GM19468 (cell line): ENCODE measurements at regions not wholly inside any gene's neighbourhood (a gene's known extent, or its start where the extent isn't known, plus 50 kb on each side); places are given as distances from the start of the nearest gene placed in this dataset.
"Not testable (repeated sequence)": the region's sequence is repeated elsewhere in the genome, so short reads cannot be mapped to it uniquely, and the experiment has no call there.

Experiments used
- ATAC-seq: cut with Tn5 transposase; IDR thresholded peaks from one replicate; pipeline ENCODE4 v1.9.1; 2021; ENCODE audit warnings: mild to moderate bottlenecking, moderate library complexity, moderate number of reproducible peaks; ENCODE audit not compliant: unreplicated experiment; ENCODE audit errors: extremely low read depth

DNA sequence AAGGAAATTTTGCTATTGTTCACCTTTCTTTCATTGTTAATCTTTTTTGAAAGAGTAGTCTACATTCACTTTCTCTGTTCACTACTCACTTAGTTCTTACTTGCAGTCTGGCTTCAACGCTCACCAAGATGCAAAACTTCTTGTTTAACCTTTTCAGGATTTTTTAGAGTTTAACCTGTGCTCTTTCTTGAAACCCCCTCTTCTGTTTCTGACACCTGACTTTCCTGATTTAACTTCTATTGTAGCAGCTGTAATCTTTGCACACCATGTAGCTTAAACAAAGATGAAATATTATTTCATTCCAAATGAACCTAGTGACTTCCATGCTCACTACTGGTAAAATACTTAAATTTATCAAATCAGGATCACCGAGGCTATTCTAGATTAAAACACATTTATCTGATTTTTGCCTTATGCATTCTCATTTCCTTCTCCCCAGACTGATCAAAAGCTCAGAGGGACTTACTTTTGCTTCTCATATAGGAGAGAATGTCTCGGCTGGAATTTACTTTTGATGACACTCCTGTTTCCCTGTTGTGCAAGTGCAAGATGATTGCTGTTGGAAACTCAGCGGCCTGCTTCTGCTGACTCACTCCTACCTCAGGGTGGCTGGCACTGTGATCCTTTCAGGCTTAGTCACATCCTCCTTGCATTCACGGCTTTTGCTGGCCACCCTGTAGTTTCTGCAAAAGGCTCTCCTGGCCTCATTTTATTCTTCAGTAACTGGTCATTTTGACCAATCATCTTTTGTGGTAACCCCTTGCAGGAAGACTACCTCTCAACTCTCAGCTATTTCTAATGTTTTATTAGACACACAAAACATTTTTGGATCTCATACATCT lies 109.3 kb upstream of the IFNE start:
- no peak for ATAC-seq

DNA sequence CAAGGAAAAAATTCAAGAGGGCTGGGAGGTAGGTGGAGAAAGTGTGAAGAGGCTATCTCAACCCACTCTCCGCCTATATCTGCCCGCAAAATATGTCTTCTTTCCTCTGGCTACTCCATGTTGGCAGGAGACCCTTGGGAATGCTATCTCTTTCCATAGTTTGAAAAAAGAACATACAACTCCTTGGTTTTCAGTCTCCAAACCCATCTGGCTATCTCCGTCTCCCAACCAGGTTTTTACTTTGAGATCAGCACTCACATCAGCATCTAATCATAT lies 109.9 kb upstream of the IFNE start:
- no peak for ATAC-seq

GRCh38 chr9:21597284-21597683 lies 115.2 kb upstream of the IFNE start:
- ATAC-seq, result no peak

DNA sequence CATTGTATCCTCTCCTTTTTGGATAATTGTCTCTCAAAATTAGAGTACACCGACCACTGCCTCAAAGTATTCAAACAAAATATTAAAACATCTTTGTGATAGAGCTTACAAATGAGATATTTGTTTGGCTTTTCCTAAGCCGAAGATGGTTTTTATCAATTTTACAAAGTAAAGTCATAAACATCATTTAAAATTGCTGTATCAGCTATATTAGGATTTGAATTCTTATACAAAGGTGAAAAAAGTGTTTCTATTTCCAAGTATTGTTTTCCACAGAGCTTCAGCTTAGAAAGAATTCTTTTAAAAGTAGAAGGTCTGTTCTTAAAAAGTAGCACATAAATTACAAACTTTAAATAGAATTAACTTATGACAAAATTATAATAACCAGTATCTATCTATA lies 116.6 kb upstream of the IFNE start:
- no peak for ATAC-seq

- no peak for ATAC-seq
Observed at GRCh38 chr9:21605489-21605931, 123.4 kb upstream of the IFNE start.

DNA sequence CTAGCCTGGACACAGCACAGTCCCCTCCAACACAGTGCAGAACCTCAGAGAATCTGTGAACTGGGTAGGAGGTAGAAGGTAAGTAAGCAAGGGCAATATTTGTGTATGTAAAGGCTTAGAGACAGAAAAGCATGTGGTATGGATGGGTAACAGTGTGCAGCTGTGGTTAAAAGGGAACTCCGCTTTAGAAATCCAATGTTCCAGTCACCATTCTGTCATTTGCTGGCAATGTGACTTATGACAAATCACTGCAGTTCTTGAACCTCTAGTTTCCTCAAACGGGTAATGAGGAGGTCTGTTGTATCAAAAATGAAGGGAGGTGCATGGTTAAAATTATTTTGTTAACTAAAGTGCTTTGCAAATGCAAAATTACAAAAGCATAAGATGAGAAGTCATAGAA lies 125.5 kb upstream of the IFNE start:
- no peak for ATAC-seq

DNA sequence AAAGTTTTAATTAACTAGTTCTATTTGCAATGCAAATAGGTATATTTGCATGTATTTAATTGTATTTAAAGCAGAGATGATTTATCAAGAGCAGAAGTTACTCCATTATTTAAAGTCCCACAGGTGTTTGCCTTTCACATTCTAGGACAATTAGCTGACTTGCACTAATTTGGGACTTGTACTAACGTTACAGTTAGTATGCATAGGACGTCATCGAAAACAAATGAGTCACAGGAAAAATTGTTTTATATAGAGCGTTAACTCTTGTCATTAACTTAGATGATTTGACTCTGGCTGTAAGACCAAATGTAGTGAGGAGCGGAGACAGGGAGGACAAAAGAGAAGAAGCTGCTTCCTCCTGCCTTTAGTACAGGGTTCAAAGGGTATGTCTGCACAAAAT lies 126.1 kb upstream of the IFNE start:
- no peak for ATAC-seq

DNA sequence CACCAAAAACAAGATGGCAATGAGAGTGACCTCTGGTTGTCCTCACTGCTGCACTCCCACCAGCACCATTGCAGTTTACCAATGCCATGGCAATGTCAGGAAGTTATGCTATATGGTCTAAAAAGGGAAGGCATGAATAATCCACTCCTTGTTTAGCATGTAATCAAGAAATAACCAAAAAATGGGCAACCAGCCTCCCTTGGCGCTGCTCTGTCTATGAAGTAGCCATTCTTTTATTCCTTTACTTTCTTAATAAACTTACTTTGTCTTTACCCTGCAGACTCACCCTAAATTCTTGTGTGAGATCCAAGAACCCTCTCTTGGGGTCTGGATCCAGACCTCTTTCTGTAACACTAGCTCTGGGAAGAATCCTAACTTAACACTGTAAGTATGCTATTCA lies 127.4 kb upstream of the IFNE start:
- ATAC-seq, result no peak

GRCh38 chr9:21611891-21612290 lies 129.8 kb upstream of the IFNE start:
- ATAC-seq, result no peak

- ATAC-seq, result no peak
Observed at GRCh38 chr9:21615018-21615417, 132.9 kb upstream of the IFNE start.

GRCh38 chr9:21615446-21615845 lies 133.3 kb upstream of the IFNE start:
- ATAC-seq, result no peak

- no peak for ATAC-seq
Observed at GRCh38 chr9:21616082-21616778, 134.1 kb upstream of the IFNE start.

DNA sequence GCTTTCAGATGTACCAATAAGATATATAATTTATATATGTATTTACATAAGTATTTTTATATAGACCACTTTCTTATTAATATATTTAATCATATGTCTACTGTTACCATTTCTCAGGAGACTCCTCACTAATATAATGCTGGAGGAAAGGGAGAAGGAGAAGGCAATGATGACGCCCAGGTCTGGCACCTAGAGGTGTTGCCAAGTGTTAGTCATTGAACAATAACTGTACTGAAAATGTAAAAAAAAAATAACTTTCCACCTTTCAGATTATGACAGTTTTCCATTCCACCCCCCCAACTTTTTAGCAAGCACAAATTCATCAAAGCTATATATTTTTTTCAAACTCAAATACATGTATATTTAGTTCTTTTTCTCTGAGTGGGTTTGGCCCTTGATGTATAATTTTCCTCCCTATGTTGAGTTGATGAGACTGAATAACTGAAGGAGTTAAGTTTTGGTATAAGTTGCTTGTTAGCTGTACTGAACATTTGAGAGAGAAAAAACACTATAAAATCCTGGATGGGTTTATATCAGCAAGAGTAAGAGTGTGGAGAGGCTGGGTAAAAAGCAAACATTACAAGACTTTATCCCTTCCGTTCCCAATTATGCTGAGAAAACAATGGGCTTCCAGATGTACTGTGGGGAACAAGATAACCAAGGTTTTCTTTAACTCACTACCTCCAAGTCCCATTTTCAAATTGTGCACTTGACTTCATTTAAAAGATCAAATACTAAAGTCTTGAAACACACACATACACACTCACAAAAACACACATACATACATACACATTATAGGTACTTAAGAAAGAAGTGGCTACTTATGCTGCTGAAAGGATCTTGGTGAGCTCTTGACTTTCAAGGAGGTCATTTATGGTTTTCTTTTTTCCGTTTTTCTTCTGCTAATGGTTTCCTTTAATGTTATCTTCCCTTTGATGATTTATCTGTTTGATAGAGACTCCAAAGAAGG lies 142.8 kb upstream of the IFNE start:
- ATAC-seq, result no peak

GRCh38 chr9:21626493-21626892 lies 144.4 kb upstream of the IFNE start:
- no peak for ATAC-seq

DNA sequence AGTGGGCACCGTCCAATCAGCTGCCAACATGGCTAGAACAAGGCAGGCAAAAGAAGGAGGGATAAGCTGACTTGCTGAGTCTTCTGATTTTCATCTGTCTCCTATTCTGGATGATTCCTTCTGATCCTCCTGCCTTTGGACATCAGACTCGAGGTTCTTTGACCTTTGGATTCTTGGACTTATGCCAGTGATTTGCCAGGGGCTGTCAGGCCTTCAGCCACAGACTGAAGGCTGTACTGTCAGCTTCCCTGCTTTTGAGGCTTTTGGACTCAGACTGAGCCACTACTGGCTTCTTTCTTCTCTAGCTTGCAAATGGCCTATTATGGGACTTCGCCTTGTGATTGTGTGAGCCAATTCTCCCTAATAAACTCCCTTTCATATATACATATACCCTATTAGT lies 146.8 kb upstream of the IFNE start:
- ATAC-seq, result not testable (repeated sequence)

GRCh38 chr9:21634951-21635350 lies 152.8 kb upstream of the IFNE start:
- ATAC-seq, result no peak

GRCh38 chr9:21638104-21638503 lies 156.0 kb upstream of the IFNE start:
- no peak for ATAC-seq

- ATAC-seq, result no peak
Observed at GRCh38 chr9:21653091-21653490, 149.3 kb upstream of the MTAP start.

GRCh38 chr9:21653589-21653988 lies 148.8 kb upstream of the MTAP start:
- no peak for ATAC-seq

- ATAC-seq, result no peak
Observed at GRCh38 chr9:21656776-21657674, 145.4 kb upstream of the MTAP start.
